SK-N-SH (cell line): ENCODE measurements at regions not wholly inside any gene's neighbourhood (a gene's known extent, or its start where the extent isn't known, plus 50 kb on each side); places are given as distances from the start of the nearest gene placed in this dataset.

Experiments
- CTCF ChIA-PET: fragments of 300-600, 350-600 bp; formaldehyde crosslinking; extraction: SDS; loops from one replicate; lab custom pipeline; 2021; lab: Yijun Ruan, JAX
- POLR2A ChIA-PET: fragments of 350-600 bp; sonication (Branson Sonifier 250); formaldehyde crosslinking; extraction: SDS; loops from one replicate; lab custom pipeline; 2020; ENCODE audit warnings: antibody characterized with exemption, inconsistent platforms; lab: Yijun Ruan, JAX
- DNase-seq: peaks from one replicate; pipeline ENCODE4 v3.0.0; 2012
- H2AFZ ChIP-seq: fragments of 200-600 bp; sonication (generic); 2 replicates; pipeline ENCODE4 v1.8.1; 2016; ENCODE audit warnings: antibody characterized with exemption, mild to moderate bottlenecking, low read depth
- H3F3A ChIP-seq: fragments of 200-600 bp; sonication (generic); replicated peaks from 2 replicates; pipeline ENCODE3; 2016; ENCODE audit warnings: antibody characterized with exemption, mild to moderate bottlenecking; ENCODE audit not compliant: insufficient read depth
- H3K27ac ChIP-seq, 2 experiments: fragments of 200-500 bp in 1 of 2; fragments of 200-600 bp in 1 of 2; sonication (Bioruptor generic) in 1 of 2; sonication (generic), shearing (Covaris generic) in 1 of 2; 2 replicates each; pipeline versions ENCODE4 v1.5.1 to v1.6.1; 2014 to 2016; ENCODE audit warnings: low read depth in 2 of 2, inconsistent platforms in 1 of 2, low read length in 1 of 2, mild to moderate bottlenecking in 1 of 2, mixed read lengths in 1 of 2
- H3K27me3 ChIP-seq: fragments of 200-600 bp; sonication (generic), shearing (Covaris generic); 2 replicates; pipeline ENCODE4 v1.6.1; 2016; ENCODE audit warnings: mixed run types; ENCODE audit not compliant: insufficient read depth
- H3K36me3 ChIP-seq, 2 experiments: fragments of 200-500 bp in 1 of 2; fragments of 200-600 bp in 1 of 2; sonication (Bioruptor generic) in 1 of 2; sonication (generic) in 1 of 2; replicated peaks in 1 of 2; 2 replicates each; pipeline versions ENCODE3 to v1.5.1; 2014 to 2016; ENCODE audit warnings: low read length in 1 of 2, mild to moderate bottlenecking in 1 of 2; ENCODE audit not compliant: insufficient read depth in 2 of 2, control insufficient read depth in 1 of 2
- H3K4me1 ChIP-seq, 2 experiments: fragments of 200-500 bp in 1 of 2; fragments of 200-600 bp in 1 of 2; sonication (Bioruptor generic) in 1 of 2; sonication (generic), shearing (Covaris generic) in 1 of 2; 2 replicates each; pipeline versions ENCODE4 v1.5.1 to v1.6.1; 2014 to 2016; ENCODE audit warnings: low read depth in 1 of 2, low read length in 1 of 2, mixed run types in 1 of 2; ENCODE audit not compliant: insufficient read depth in 2 of 2, control insufficient read depth in 1 of 2
- H3K4me2 ChIP-seq: fragments of 200-600 bp; sonication (generic), shearing (Covaris generic); 2 replicates; pipeline ENCODE4 v1.6.1; 2017; ENCODE audit warnings: mixed run types
- H3K4me3 ChIP-seq, 2 experiments: fragments of 200-500 bp in 1 of 2; fragments of 200-600 bp in 1 of 2; sonication (Bioruptor generic) in 1 of 2; sonication (generic), shearing (Covaris generic) in 1 of 2; 2 replicates each; pipeline versions ENCODE4 v1.5.1 to v1.8.1; 2014 to 2016; ENCODE audit warnings: low read depth in 2 of 2, inconsistent platforms in 1 of 2, low read length in 1 of 2, mild to moderate bottlenecking in 1 of 2, mixed read lengths in 1 of 2, moderate library complexity in 1 of 2
- H3K79me2 ChIP-seq: fragments of 200-600 bp; sonication (generic); 2 replicates; pipeline ENCODE4 v1.8.1; 2017; ENCODE audit warnings: mild to moderate bottlenecking; ENCODE audit not compliant: insufficient read depth
- H3K9ac ChIP-seq: fragments of 200-600 bp; sonication (generic); 2 replicates; pipeline ENCODE4 v1.6.1; 2017; ENCODE audit warnings: mixed run types
- H3K9me2 ChIP-seq: fragments of 200-600 bp; sonication (generic); 2 replicates; pipeline ENCODE4 v1.6.1; 2017; ENCODE audit warnings: mixed run types
- H3K9me3 ChIP-seq: fragments of 200-600 bp; sonication (generic); 2 replicates; pipeline ENCODE4 v1.6.1; 2017; ENCODE audit warnings: mixed run types, mild to moderate bottlenecking, moderate library complexity
- H4K20me1 ChIP-seq: fragments of 200-600 bp; sonication (generic); 2 replicates; pipeline ENCODE4 v1.6.1; 2017; ENCODE audit warnings: mild to moderate bottlenecking, mixed run types; ENCODE audit not compliant: insufficient read depth
- CHD2 ChIP-seq: fragments of 150-350 bp; IDR thresholded peaks from 2 replicates; pipeline ENCODE4 v1.6.1; 2018; ENCODE audit warnings: low read length; ENCODE audit not compliant: partially characterized antibody
- CTCF ChIP-seq: fragments of 200-600 bp; sonication (generic); IDR thresholded peaks from 2 replicates; pipeline ENCODE4 v1.6.1; 2017; ENCODE audit warnings: antibody characterized with exemption, mild to moderate bottlenecking, moderate library complexity
- EP300 ChIP-seq, 2 experiments: IDR thresholded peaks; 2 replicates each; pipeline versions ENCODE4 v1.4.0 to v1.6.1; 2012; ENCODE audit warnings: borderline replicate concordance in 1 of 2, low read depth in 1 of 2, low read length in 1 of 2
- GABPA ChIP-seq: IDR thresholded peaks from 2 replicates; pipeline ENCODE4 v1.4.0; 2012; ENCODE audit warnings: low read depth, mild to moderate bottlenecking
- GATA2 ChIP-seq: sonication (generic); formaldehyde crosslinking; IDR thresholded peaks from 2 replicates; pipeline ENCODE4 v1.5.0; 2020; ENCODE audit warnings: mild to moderate bottlenecking, missing genetic modification reagents
- IRF3 ChIP-seq: fragments of 150-350 bp; IDR thresholded peaks from 2 replicates; pipeline ENCODE4 v1.6.1; 2016; ENCODE audit warnings: mild to moderate bottlenecking, low read depth, low read length
- MEF2A ChIP-seq: IDR thresholded peaks from 2 replicates; pipeline ENCODE4 v1.4.0; 2012; ENCODE audit warnings: low read depth, borderline replicate concordance
- NFIC ChIP-seq: IDR thresholded peaks from 2 replicates; pipeline ENCODE4 v1.4.0; 2012; ENCODE audit warnings: borderline replicate concordance
- RAD21 ChIP-seq: IDR thresholded peaks from 2 replicates; pipeline ENCODE4 v1.6.1; 2012; ENCODE audit warnings: mild to moderate bottlenecking, low read length
- RCOR1 ChIP-seq: fragments of 150-350 bp; IDR thresholded peaks from 2 replicates; pipeline ENCODE4 v1.6.1; 2017; ENCODE audit warnings: antibody characterized with exemption, low read length
- REST ChIP-seq: IDR thresholded peaks from 2 replicates; pipeline ENCODE4 v1.6.1; 2012; ENCODE audit warnings: mild to moderate bottlenecking, low read depth, low read length, moderate library complexity
- SIN3A ChIP-seq: IDR thresholded peaks from 2 replicates; pipeline ENCODE4 v1.6.1; 2012; ENCODE audit warnings: low read depth, mild to moderate bottlenecking, low read length, moderate library complexity, borderline replicate concordance
- TCF12 ChIP-seq: IDR thresholded peaks from 2 replicates; pipeline ENCODE4 v1.4.0; 2012
- TEAD4 ChIP-seq: IDR thresholded peaks from 2 replicates; pipeline ENCODE4 v1.4.0; 2012; ENCODE audit warnings: mild to moderate bottlenecking, borderline replicate concordance; ENCODE audit not compliant: insufficient read depth
- USF2 ChIP-seq: fragments of 150-350 bp; IDR thresholded peaks from 2 replicates; pipeline ENCODE4 v1.6.1; 2017; ENCODE audit warnings: antibody characterized with exemption, low read length, low read depth, borderline replicate concordance
- YY1 ChIP-seq: IDR thresholded peaks from 2 replicates; pipeline ENCODE4 v1.4.0; 2012; ENCODE audit warnings: low read depth, mild to moderate bottlenecking
- WGBS: methylation state at CpG from one replicate; pipeline ENCODE4 v1.1.6; 2017; ENCODE audit warnings: low lambda C conversion rate; 5-methylcytosine and 5-hydroxymethylcytosine counted together
- TF ChIP-seq, protein P1 (sequence below): IDR thresholded peaks from 2 replicates; pipeline ENCODE4; 2012

DNA sequence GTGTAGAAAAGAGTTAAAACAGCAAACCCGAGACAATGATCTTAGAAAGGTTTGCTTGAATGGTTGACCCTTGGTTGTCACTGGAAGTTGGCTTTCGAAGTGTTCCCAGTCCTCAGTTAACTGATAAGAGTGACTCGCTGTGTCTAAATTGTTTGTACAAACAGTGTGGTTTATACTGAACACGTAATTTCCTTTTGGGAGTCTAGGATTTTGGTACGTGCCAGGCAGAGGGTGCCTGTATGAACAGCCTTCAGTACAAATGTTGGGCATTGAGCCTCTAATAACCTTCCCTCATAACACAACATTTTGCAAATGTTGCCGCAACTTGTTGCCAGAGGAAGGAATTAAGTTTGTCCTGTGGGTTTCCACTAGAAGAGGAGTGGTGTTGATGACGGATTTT, 95.8 kb upstream of the DPP10 start:
- no peaks in the 10 kb centered on the region for H3K4me1 ChIP-seq
- H3K9me2 ChIP-seq: no peaks in the 10 kb centered on the region
- H3K4me2 ChIP-seq: no peak overlapping the region
- no peak overlapping the region for H3K4me3 ChIP-seq
- H3K27me3 ChIP-seq: no peaks in the 10 kb centered on the region
- 25% methylated on average over 7 of the region's 7 CpGs for WGBS
- DNase-seq: no peak
- ChIA-PET CTCF (no interaction called here), POLR2A (no interaction called here)
- TF ChIP-seq CTCF: no peak
- TF ChIP-seq TCF12: no peak
- no peak for TF ChIP-seq YY1
- TF ChIP-seq CHD2: no peak
- no peaks in the 10 kb centered on the region for H3K79me2 ChIP-seq
- no peak overlapping the region for H3K9ac ChIP-seq
- no peak overlapping the region for H3K27ac ChIP-seq
- no peak overlapping the region for H2AFZ ChIP-seq
- no peaks in the 10 kb centered on the region for H3K9me3 ChIP-seq
- H3K36me3 ChIP-seq: no peaks in the 10 kb centered on the region
- no peaks in the 10 kb centered on the region for H4K20me1 ChIP-seq
- no peaks in the 10 kb centered on the region for H3F3A ChIP-seq

GRCh38 chr2:114350186-114350725, 92.2 kb upstream of the DPP10 start:
- WGBS: 0% methylated on average over 3 of the region's 3 CpGs
- Histone ChIP-seq H3F3A (no peaks in the 10 kb centered on the region), H3K27ac (no peak overlapping the region), H3K27me3 (no peaks in the 10 kb centered on the region), H3K9ac (no peak overlapping the region), H3K4me3 (no peak overlapping the region), H3K36me3 (no peaks in the 10 kb centered on the region), H3K9me2 (no peaks in the 10 kb centered on the region), H3K9me3 (no peaks in the 10 kb centered on the region), H3K4me2 (no peak overlapping the region), H2AFZ (no peak overlapping the region), H3K79me2 (no peaks in the 10 kb centered on the region), H3K4me1 (no peaks in the 10 kb centered on the region), H4K20me1 (no peaks in the 10 kb centered on the region)
- ChIA-PET CTCF (no interaction called here), POLR2A (no interaction called here)
- DNase-seq: no peak
- no peak for TF ChIP-seq EP300 (IDR thresholded peaks at IDR 0.05; ENCODE audit: borderline replicate concordance in 1 of 2, low read depth in 1 of 2, low read length in 1 of 2)
- TF ChIP-seq REST: no peak
- no peak for TF ChIP-seq GATA2
- TF ChIP-seq MEF2A: no peak
- TF ChIP-seq IRF3: no peak
- no peak for TF ChIP-seq TCF12
- TF ChIP-seq TEAD4: no peak
- no peak for TF ChIP-seq RCOR1
- TF ChIP-seq, protein P1, sequence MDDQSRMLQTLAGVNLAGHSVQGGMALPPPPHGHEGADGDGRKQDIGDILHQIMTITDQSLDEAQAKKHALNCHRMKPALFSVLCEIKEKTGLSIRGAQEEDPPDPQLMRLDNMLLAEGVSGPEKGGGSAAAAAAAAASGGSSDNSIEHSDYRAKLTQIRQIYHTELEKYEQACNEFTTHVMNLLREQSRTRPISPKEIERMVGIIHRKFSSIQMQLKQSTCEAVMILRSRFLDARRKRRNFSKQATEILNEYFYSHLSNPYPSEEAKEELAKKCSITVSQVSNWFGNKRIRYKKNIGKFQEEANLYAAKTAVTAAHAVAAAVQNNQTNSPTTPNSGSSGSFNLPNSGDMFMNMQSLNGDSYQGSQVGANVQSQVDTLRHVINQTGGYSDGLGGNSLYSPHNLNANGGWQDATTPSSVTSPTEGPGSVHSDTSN: no peak
- TF ChIP-seq YY1: no peak
- no peak for TF ChIP-seq NFIC
- no peak for TF ChIP-seq RAD21
- no peak for TF ChIP-seq SIN3A
- TF ChIP-seq GABPA: no peak
- no peak for TF ChIP-seq USF2
